ENCODE measurements at regions not wholly inside any gene's neighbourhood (a gene's known extent, or its start where the extent isn't known, plus 50 kb on each side); places are given as distances from the start of the nearest gene placed in this dataset.

GRCh38 chr18:6601241-6601640 lies 128.3 kb upstream of the ARHGAP28 start:
- no peak overlapping the region for H3K27ac ChIP-seq (replicated peaks)
- TF ChIP-seq SPI1 (IDR thresholded peaks at IDR 0.05; ENCODE audit: borderline replicate concordance, low read depth) (no peak), GABPA (IDR thresholded peaks at IDR 0.05; ENCODE audit: low read depth) (no peak), CTCF (IDR thresholded peaks at IDR 0.05; ENCODE audit: insufficient read depth, low read length) (no peak), REST (IDR thresholded peaks at IDR 0.05; ENCODE audit: insufficient replicate concordance, low read depth) (no peak), POLR2AphosphoS5 (IDR thresholded peaks at IDR 0.05; ENCODE audit: low read depth) (no peak)
- DNase-seq (ENCODE audit: low read depth in 1 of 2, low spot score in 1 of 2), result no peak
- no peak overlapping the region for H3K4me3 ChIP-seq (replicated peaks; ENCODE audit: insufficient read depth, low read length)
- no peaks in the 10 kb centered on the region for H3K27me3 ChIP-seq (ENCODE audit: insufficient read depth, poor library complexity, severe bottlenecking)

GRCh38 chr18:6602365-6602764 lies 127.2 kb upstream of the ARHGAP28 start:
- H3K27me3 ChIP-seq (ENCODE audit: insufficient read depth, poor library complexity, severe bottlenecking), result no peaks in the 10 kb centered on the region
- TF ChIP-seq GABPA (IDR thresholded peaks at IDR 0.05; ENCODE audit: low read depth) (no peak), REST (IDR thresholded peaks at IDR 0.05; ENCODE audit: insufficient replicate concordance, low read depth) (no peak), SPI1 (IDR thresholded peaks at IDR 0.05; ENCODE audit: borderline replicate concordance, low read depth) (no peak)
- no peak overlapping the region for H3K4me3 ChIP-seq (replicated peaks; ENCODE audit: insufficient read depth, low read length)
- DNase-seq (ENCODE audit: low read depth in 1 of 2, low spot score in 1 of 2), result no peak
- H3K27ac ChIP-seq (replicated peaks), result no peak overlapping the region

GRCh38 chr18:6604573-6604941 lies 125.0 kb upstream of the ARHGAP28 start:
- no peak for DNase-seq (ENCODE audit: low read depth in 1 of 2, low spot score in 1 of 2)
- Histone ChIP-seq H3K4me3 (replicated peaks; ENCODE audit: insufficient read depth, low read length) (no peak overlapping the region), H3K27me3 (ENCODE audit: insufficient read depth, poor library complexity, severe bottlenecking) (no peaks in the 10 kb centered on the region), H3K27ac (replicated peaks) (no peak overlapping the region)
- TF ChIP-seq POLR2AphosphoS5 (IDR thresholded peaks at IDR 0.05; ENCODE audit: low read depth) (no peak), CTCF (IDR thresholded peaks at IDR 0.05; ENCODE audit: insufficient read depth, low read length) (no peak), GABPA (IDR thresholded peaks at IDR 0.05; ENCODE audit: low read depth) (no peak), SPI1 (IDR thresholded peaks at IDR 0.05; ENCODE audit: borderline replicate concordance, low read depth) (no peak), REST (IDR thresholded peaks at IDR 0.05; ENCODE audit: insufficient replicate concordance, low read depth) (no peak)
